SIG-M5 treated with dmso at 0.1 percent for 504 hours (cell line): ENCODE measurements at regions not wholly inside any gene's neighbourhood (a gene's known extent, or its start where the extent isn't known, plus 50 kb on each side); places are given as distances from the start of the nearest gene placed in this dataset.
"Not testable (repeated sequence)": the region's sequence is repeated elsewhere in the genome, so short reads cannot be mapped to it uniquely, and the experiment has no call there.

Experiments
- DNase-seq: peaks from one replicate; lab custom pipeline; 2025; ENCODE audit not compliant: unreplicated experiment; lab: John Stamatoyannopoulos, UW

DNA sequence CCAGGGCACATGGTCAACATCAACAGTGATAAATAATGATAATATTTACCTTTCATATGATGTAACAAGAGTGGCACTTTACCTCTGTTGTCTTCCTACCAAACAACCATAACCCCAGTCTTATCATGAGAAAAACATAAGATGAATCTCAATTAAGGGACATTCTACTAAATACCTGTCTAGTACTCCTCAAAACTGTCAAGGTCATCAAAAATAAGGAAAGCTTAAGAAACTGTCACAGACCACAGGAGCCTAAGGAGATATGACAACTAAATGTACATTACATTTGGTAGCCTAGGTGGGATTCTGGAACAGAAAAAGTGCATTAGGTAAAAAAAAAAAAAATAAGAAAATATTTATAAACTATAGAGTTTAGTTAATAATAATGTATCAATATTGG is 118.1 kb downstream of the CCDC34 start:
- no peak for DNase-seq

DNA sequence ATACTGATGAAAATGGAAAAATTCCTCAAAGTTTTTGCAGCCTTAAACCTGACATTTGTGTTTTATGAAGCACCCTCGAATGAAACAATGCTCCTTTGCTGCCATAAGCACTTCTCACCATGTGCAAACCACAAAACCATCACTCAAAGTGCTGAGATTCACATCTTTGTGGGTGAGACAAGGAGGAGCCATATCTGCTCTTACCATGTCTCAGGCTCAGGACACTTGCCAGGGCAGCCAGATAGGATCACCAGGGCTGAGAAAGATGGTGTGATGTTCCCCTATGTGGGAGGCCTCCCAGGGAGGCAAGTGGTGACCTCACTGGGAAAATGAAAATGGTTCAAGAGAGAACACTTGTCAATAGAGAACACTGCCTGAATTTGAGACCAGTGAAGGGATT is 120.4 kb downstream of the CCDC34 start:
- no peak for DNase-seq

DNA sequence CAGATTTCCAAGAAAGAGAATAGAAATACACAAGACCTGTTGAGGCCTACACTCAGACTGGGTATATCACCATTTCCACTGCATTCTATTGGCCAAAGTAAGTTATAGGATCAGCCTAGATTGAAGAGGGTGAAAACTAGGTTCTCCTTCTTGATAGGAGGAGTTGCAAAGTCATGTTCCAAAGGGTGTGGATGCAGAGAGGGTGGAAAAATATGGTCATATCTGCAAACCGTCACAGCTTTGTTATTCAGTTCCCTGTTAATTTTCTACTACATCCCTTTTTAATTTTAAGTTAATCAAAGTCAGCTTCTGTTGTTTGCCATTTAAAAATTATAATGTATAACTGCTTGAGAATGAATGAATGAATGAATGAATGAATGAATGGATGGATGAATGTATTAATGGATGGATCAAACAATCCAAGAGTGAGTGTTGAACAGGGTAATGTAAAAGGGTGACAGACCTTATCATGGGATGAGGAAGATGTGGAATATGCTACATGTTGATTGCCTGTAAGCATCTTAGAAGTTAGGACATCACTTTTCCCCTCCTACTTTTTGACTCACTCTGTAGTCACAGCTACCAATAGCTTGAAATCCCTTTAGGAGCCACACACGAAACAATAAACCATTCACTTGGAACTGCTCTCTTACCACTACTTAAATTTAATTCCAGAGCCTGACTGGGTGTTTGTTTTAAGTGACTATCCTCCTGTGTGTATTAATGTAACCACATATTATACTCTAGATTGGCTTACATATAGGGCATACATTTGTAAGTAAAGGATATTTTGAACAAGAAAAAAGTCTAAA is 121.5 kb downstream of the CCDC34 start:
- no peak for DNase-seq

DNA sequence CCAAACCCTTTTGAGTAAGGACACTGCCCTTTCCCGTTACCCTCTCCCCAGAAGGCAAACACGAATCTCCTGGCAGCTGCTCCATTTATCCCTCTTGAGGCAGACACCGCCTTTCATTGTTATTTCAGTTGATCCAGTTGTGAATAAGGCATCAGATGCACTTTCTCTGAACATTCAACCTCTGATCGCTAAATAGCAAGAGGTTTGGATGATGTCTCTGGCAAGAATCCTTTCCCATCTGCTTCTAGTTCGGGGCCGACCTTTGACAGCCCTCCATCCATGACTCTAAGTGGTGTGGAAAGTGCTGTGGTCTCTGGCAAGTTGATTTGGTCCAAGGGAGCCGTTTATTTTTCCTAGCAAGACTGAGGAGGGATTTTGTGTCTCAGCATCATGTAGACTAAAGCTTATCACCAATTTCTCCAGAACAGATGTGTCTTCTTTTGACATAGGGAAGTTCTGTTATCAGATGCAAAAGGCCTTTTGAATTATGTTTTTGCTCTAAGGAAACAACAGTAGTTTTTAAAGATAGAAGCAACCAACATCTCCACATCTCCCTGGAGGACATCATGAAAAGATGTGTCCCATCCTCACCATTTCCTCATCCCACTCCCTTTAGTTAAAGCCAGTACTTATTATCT is 123.6 kb downstream of the CCDC34 start:
- DNase-seq, result no peak

DNA sequence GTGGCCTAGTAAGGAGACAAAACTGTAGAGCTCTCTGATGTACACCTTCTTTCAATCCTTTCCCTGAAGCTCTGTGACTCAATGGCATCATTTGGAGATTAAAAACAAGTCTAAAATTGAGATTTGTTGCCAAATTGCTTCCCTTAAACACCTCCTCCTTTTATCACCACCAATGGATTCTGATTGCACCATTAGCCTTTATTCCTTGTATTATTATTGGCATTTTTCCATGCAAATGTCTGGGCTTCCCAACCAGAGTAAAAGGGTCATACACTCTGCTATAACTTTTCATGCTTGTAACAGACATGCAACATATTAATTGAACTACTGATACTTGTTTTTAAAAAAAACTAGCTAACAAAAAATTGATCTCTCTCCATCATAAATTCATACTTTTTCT is 124.2 kb downstream of the CCDC34 start:
- no peak for DNase-seq

DNA sequence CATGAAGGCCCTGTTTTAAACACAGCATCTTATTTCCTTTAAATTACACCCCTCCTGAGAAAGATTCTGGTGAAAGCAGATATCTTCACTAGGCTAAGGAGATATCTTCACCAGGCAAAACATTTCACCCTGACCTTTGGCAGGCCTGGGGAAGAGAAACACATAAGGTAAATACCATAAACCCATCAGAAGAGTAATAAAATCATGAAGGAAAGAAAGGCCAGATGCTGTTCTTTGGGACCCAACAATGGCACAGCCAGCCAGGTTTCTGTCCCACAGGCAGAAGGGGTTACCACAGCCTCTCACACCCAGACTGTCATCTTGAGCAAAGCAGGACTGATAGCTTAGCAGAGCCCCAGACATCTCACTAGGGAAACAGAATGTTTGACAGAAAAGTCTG is 125.4 kb downstream of the CCDC34 start:
- DNase-seq, result no peak

DNA sequence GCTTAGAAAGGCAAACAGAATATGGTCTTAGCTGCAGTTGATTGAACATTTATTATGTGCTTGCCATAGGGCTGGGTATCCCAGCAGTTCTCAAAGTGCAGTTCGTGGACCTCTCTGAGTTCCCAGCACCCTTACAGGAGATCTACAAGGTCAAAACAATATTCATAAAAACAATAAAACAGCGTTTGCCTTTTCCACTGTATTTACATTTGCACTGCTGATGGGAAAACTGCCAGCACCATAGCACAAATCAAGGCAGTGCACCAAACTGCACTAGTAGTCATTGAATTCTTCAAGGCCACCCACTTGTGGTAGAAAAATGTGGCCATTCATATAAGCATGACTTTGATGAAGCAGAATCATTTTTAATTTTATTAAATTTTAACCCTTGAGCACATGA is 128.1 kb downstream of the CCDC34 start:
- no peak for DNase-seq

DNA sequence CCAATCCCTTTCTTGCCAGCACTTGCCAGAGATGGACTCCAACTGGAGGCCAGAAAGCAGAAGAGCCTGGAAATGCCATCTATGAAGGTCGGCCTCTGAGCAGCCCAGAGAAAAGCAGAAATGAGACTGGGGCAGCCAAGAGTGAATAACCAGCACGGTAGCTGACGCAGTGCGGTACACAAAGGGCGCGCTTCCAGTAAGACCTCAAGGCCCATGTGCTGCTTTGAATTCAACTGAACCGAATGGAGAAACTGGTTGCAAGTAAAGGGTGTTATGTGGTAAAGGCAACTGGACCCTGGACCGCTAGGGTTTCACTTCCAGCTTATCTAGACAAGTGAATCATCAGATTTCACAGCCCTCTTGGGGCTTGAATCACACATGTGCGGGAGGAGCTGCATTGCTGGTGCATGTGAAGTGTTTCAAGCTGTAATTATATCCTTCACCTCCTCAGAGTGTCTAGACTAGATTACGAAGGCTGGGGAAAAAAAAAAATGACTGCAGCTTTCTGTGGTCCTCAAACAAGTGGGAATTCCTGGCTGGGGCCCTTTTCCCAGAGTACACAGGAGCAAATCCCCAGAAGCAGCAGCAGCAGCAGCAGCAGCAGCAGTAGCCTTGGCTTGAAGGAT is 128.9 kb downstream of the CCDC34 start:
- peak; percentile 55 for DNase-seq

DNA sequence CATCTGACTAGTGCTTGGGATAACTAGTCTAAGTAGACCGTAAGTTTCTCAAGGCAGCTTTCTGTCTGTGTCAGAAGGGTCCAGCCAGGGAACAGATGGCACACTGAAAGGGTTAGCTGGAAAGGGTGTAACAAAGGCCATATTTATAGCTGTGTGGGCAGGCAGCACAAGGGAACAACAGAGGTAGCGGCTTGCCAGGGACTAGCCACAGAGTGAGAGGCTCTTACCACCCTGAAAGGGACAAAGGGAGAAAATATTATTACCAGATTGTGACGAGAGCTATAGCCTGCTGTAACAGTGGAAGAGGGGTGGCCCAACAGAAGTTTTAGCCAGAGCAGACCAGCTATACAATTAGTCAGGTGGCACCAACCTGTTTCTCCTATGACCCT is 129.4 kb downstream of the CCDC34 start:
- DNase-seq, result no peak

DNA sequence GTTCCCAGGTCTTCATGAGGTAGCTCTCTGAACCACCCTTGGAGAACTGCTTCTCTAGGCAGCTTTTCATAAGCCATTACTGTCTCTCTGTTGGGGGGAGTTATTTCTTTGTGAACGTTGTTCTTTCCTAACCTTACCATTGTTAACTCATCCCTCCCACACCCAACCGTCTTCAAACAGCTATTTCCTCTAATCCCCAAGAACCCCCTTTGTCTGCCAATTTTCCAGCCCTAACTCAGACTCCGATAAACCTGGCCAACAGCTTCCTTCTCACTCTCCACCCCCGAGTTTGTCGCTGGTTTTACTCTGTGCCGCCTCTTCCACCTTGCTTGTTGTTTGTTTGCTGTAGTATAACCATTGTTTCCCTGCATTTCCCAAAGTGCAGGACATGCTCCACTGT is 131.5 kb downstream of the CCDC34 start:
- DNase-seq, result no peak

DNA sequence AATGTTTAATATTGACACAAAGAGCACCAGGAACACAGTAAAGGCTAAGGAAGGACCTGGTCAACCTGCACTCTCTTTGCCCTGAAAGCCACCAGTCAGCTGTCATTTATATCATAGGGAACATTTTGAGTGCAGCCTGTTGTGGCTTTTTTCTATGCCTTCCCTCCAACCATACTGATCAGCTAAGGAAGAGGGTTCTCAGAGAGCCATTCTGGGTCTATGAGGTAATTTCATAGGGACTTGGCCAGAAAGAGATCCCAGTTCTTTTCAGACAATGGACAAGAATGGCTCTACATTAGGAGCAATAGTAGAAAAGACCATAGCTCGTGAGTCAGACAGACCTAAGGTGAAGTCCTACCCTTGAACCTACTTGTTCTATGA is 132.8 kb downstream of the CCDC34 start:
- no peak for DNase-seq

DNA sequence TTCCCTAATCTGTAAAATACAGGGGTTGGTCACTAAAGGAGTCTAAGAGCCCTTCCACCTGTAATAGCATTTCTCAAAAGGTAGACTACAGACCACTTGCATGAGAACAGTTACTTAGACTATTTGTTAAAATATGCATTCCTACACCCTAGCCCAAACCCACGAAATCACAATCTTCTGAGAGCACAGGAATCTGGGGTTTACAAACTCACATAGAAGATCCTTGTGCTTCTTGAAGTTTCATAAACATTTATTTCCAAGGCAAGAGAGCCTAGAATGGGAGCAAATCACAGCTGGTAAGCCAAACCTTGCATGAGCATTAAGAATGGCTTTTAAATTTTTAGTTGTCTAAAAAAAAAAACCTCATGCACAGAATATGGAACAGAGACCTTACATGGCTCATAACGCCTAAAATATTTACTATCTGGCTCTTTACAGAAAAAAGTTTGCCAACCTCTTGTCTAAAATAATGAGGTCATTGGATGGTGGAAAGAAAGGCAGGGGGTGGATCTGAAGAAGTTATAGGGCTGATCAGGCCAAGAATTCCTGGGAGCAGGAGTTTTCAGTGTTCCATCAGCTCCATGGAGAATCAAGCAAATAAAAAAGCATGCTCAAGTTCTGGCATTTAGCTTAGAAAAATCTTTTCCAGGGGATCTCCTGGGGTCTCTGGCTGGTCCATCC is 133.4 kb downstream of the CCDC34 start:
- no peak for DNase-seq

DNA sequence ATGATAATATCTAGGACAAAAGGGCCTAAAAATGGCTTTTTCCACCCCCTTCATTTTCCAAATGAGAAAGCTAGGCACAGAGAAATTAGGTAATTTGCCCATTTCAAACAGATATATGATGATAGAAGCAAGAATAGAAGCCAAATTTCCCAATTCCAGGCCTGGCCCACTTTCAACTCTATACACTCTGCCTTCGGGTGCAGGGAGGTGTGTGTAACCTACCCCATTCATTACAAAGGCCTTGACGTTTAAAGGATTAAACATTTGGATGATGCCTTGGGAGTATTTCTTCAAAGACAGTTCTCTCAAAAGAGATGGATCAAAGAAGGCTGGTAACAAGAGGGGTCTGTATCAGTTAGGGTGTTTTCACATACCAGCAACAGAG is 134.1 kb downstream of the CCDC34 start:
- DNase-seq, result no peak

DNA sequence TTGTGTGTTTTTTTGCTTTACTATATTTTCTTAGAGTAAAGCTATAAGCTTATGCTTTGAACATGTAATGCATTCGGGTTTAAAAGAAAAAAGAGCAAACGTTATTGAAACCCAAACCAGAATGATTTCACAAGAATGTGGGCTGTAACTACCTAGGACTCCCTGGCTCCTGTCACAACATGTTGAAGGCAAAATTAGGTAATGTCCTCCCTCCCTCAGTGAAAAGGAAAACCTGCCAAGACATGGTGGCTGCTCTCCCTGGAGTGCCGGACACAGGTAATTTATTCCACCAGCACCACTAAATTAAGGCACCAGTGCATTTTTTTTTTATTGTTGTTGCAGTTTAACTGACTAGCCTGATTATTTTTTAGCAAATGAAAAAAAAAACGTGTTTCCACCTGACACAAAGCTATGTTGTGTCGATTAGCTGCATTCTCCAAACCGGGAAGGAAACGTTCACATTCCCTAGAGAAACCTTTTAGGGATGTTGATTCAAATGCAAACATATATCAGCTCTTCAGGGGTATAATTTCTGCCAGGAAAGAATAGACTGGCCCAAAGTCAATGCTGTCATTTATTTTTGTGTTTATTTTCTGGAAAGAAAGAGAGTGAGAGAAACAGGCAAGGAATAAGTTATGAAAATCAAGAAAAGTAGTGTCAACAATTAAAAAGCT is 134.6 kb downstream of the CCDC34 start:
- no peak for DNase-seq

DNA sequence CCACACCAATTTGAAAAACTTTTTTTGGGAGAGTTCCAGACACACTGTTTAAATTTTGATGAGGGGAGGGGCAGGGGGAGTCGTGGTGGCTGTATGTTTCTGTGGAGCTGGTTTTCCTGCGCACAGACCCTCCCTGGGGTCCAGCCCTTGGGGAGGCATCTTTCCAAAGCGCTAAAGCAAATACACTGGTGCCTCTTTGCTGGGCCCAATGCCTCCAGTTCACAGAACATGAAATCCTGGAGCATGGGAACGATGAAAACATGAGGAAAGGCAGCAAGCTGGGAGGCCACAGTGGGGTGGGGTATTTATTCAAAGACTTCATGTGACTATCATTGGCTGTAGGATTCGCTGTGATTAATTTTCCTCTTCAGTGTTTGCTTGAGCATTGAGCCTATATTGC is 135.3 kb downstream of the CCDC34 start:
- DNase-seq, result no peak

DNA sequence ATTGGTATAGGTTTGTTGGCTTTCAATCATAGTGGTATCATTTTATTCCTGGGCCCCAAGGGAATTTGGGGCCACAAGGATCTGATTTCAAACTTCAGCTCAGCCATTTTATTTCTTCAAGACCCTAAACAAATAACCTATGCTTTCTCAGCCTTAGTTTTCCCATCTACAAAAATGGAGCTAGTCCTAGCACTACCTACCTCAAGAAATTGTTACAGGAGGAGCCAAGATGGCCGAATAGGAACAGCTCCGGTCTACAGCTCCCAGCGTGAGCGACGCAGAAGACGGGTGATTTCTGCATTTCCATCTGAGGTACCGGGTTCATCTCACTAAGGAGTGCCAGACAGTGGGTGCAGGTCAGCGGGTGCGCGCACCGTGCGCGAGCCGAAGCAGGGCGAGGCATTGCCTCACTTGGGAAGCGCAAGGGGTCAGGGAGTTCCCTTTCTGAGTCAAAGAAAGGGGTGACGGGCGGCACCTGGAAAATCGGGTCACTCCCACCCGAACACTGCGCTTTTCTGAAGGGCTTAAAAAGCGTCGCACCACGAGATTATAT is 143.5 kb downstream of the CCDC34 start:
- DNase-seq, result not testable (repeated sequence)

DNA sequence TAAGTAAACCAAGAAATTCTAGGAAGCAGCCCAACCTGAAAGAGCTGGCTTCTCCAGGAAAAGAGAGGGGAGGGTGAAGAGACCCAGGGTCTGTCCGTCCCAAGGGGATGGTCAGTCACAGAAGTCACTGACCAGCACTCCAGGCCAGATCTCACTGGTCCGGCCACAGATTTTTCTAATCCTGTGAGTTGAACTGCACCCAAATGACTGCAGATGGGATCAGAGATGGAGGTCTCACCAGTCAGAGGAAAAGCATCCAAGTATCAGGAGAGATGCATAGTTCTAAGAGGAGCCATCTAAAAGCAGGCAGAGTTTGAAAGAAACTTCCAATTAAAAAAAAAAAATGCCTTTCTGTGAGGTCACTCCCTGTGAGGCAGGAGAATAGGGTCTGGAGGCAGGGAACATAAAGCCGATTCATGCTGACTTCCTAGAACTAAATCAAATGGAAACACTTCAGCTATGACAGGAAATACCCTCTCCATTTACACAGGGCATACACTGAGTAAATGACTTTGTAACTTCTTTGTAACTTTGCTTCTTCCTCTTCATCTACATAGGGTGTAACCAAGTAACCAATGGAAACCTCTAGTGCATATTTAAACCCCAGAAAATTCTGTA is 144.5 kb downstream of the CCDC34 start:
- no peak for DNase-seq

DNA sequence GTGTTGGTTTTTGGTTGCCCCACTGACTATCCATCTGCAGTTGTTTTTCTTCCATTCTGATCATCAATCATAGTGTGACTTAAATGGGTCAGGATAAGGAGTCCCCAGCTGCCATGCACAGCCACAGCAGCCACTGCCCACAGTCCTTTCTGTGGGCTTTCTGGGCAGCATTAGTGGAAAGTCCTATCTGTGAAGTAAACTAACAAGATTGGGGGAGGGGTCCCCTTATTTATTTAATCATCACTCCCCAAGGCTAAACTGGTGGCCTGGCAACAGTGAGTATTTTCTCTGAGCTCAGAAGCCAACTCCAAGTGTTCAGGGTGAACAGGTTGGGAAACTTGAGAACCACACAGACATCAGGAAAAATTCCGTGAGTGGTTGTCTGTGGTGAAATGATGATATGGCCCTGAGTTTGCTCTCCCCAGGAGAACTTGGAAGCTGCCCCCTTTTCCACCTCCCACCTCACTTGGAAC is 145.0 kb downstream of the CCDC34 start:
- DNase-seq, result no peak

DNA sequence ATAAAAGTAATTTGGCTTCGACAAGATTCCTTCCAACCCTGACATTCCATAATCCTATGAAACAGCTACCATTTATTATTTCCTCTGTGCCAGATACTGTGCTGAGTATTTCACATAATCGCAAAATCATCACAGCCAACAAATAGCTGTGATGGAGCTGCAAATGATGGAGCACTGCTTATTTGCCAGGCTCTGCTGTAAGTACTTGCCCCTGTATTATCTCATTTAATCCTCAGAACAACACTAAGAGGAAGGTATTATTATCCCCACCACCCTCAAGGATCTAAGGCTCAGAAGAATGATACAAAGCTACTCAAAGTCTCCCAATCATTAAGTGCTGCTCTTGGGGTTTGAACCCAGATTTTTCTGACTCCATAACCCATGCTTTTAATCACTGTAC is 145.5 kb downstream of the CCDC34 start:
- no peak for DNase-seq
